ENCODE measurements at regions not wholly inside any gene's neighbourhood (a gene's known extent, or its start where the extent isn't known, plus 50 kb on each side); places are given as distances from the start of the nearest gene placed in this dataset.

- H3K27me3 ChIP-seq (ENCODE audit: insufficient read depth) = no peaks in the 10 kb centered on the region
- H3K36me3 ChIP-seq (replicated peaks in 1 of 2; ENCODE audit: control insufficient read depth in 1 of 2, insufficient read depth in 2 of 2, low read length in 1 of 2) = no peaks in the 10 kb centered on the region
- no peaks in the 10 kb centered on the region for H3K79me2 ChIP-seq (ENCODE audit: insufficient read depth)
- no peak overlapping the region for H3K4me2 ChIP-seq
- no peak for TF ChIP-seq EP300 (IDR thresholded peaks at IDR 0.05; ENCODE audit: borderline replicate concordance in 1 of 2, low read depth in 1 of 2, low read length in 1 of 2)
- no peak overlapping the region for H3K27ac ChIP-seq (ENCODE audit: low read depth in 2 of 2, low read length in 1 of 2)
- H3F3A ChIP-seq (replicated peaks; ENCODE audit: insufficient read depth) = no peaks in the 10 kb centered on the region
- no peaks in the 10 kb centered on the region for H3K9me2 ChIP-seq
- no peak overlapping the region for H3K9ac ChIP-seq
- H3K4me1 ChIP-seq (ENCODE audit: control insufficient read depth in 1 of 2, insufficient read depth in 2 of 2, low read depth in 1 of 2, low read length in 1 of 2) = peaks cover 0 to 2% of the 10 kb centered on the region in 2 experiments; a peak in 1 of 4 replicates
- no peak for DNase-seq
- no peak overlapping the region for H2AFZ ChIP-seq (ENCODE audit: low read depth)
- POLR2A ChIA-PET = no interaction called here
- no peak overlapping the region for H3K4me3 ChIP-seq (ENCODE audit: low read depth in 2 of 2, low read length in 1 of 2)
- no peaks in the 10 kb centered on the region for H3K9me3 ChIP-seq
- WGBS (ENCODE audit: low lambda C conversion rate) = 8% methylated on average over 1 of the region's 1 CpG
- no peaks in the 10 kb centered on the region for H4K20me1 ChIP-seq (ENCODE audit: insufficient read depth)
- CTCF ChIA-PET = interaction anchor here (0.6 kb wide), 1 partner anchor 110 kb away, joined by 3 read pairs; no protein-coding TSS in a partner anchor
These were observed 207.7 kb downstream of the ZBBX start for GRCh38 chr3:167172377-167172776.

GRCh38 chr3:167167491-167167890 is 212.6 kb downstream of the ZBBX start:
- Histone ChIP-seq H3K4me2 (no peak overlapping the region), H3F3A (replicated peaks; ENCODE audit: insufficient read depth) (no peaks in the 10 kb centered on the region), H3K9me2 (no peaks in the 10 kb centered on the region), H3K27ac (ENCODE audit: low read depth in 2 of 2, low read length in 1 of 2) (no peak overlapping the region), H3K36me3 (replicated peaks in 1 of 2; ENCODE audit: control insufficient read depth in 1 of 2, insufficient read depth in 2 of 2, low read length in 1 of 2) (no peaks in the 10 kb centered on the region), H3K27me3 (ENCODE audit: insufficient read depth) (no peaks in the 10 kb centered on the region), H3K9ac (no peak overlapping the region), H3K9me3 (no peaks in the 10 kb centered on the region), H3K79me2 (ENCODE audit: insufficient read depth) (no peaks in the 10 kb centered on the region), H3K4me1 (ENCODE audit: control insufficient read depth in 1 of 2, insufficient read depth in 2 of 2, low read depth in 1 of 2, low read length in 1 of 2) (peaks cover 0 to 2% of the 10 kb centered on the region in 2 experiments; a peak in 1 of 4 replicates), H2AFZ (ENCODE audit: low read depth) (no peak overlapping the region), H4K20me1 (ENCODE audit: insufficient read depth) (no peaks in the 10 kb centered on the region), H3K4me3 (ENCODE audit: low read depth in 2 of 2, low read length in 1 of 2) (no peak overlapping the region)
- WGBS (ENCODE audit: low lambda C conversion rate) = 6% methylated on average over 3 of the region's 3 CpGs
- no peak for TF ChIP-seq CHD2 (IDR thresholded peaks at IDR 0.05; ENCODE audit: low read length, partially characterized antibody)
- TF ChIP-seq NFIC (IDR thresholded peaks at IDR 0.05; ENCODE audit: borderline replicate concordance) = no peak
- ChIA-PET CTCF (no interaction called here), POLR2A (no interaction called here)
- DNase-seq = no peak

- Histone ChIP-seq H3F3A (replicated peaks; ENCODE audit: insufficient read depth) (no peaks in the 10 kb centered on the region), H3K9me2 (no peaks in the 10 kb centered on the region), H3K4me1 (ENCODE audit: control insufficient read depth in 1 of 2, insufficient read depth in 2 of 2, low read depth in 1 of 2, low read length in 1 of 2) (peaks cover 0 to 2% of the 10 kb centered on the region in 2 experiments; a peak in 1 of 4 replicates), H3K4me2 (no peak overlapping the region), H3K27ac (ENCODE audit: low read depth in 2 of 2, low read length in 1 of 2) (no peak overlapping the region), H3K79me2 (ENCODE audit: insufficient read depth) (no peaks in the 10 kb centered on the region), H2AFZ (ENCODE audit: low read depth) (no peak overlapping the region), H3K27me3 (ENCODE audit: insufficient read depth) (no peaks in the 10 kb centered on the region), H4K20me1 (ENCODE audit: insufficient read depth) (no peaks in the 10 kb centered on the region), H3K9ac (no peak overlapping the region), H3K4me3 (ENCODE audit: low read depth in 2 of 2, low read length in 1 of 2) (no peak overlapping the region), H3K36me3 (replicated peaks in 1 of 2; ENCODE audit: control insufficient read depth in 1 of 2, insufficient read depth in 2 of 2, low read length in 1 of 2) (no peaks in the 10 kb centered on the region), H3K9me3 (no peaks in the 10 kb centered on the region)
- TF ChIP-seq NRF1 (IDR thresholded peaks at IDR 0.05; ENCODE audit: low read depth, low read length) (no peak), FOXM1 (IDR thresholded peaks at IDR 0.05; ENCODE audit: low read depth) (no peak)
- no peak for DNase-seq
- ChIA-PET POLR2A (no interaction called here), CTCF (interaction anchor here (1.2 kb wide), 1 partner anchor 11 kb away, joined by 4 read pairs; no protein-coding TSS in a partner anchor)
- 13% methylated on average over 4 of the region's 4 CpGs for WGBS (ENCODE audit: low lambda C conversion rate)
These were observed 213.4 kb downstream of the ZBBX start for GRCh38 chr3:167166594-167167253.

GRCh38 chr3:167166012-167166411 is 214.1 kb downstream of the ZBBX start:
- H3K27me3 ChIP-seq (ENCODE audit: insufficient read depth) = no peaks in the 10 kb centered on the region
- ChIA-PET POLR2A (no interaction called here), CTCF (interaction anchor here (1.2 kb wide), 1 partner anchor 12 kb away, joined by 4 read pairs; no protein-coding TSS in a partner anchor)
- H3K4me3 ChIP-seq (ENCODE audit: low read depth in 2 of 2, low read length in 1 of 2) = no peak overlapping the region
- H3F3A ChIP-seq (replicated peaks; ENCODE audit: insufficient read depth) = no peaks in the 10 kb centered on the region
- H3K79me2 ChIP-seq (ENCODE audit: insufficient read depth) = no peaks in the 10 kb centered on the region
- TF ChIP-seq MEF2A (IDR thresholded peaks at IDR 0.05; ENCODE audit: borderline replicate concordance, low read depth) (no peak), TCF12 (IDR thresholded peaks at IDR 0.05) (no peak), IRF3 (IDR thresholded peaks at IDR 0.05; ENCODE audit: low read depth, low read length) (no peak), POLR2AphosphoS5 (IDR thresholded peaks at IDR 0.05; ENCODE audit: low read depth, low read length) (no peak), MAX (IDR thresholded peaks at IDR 0.05; ENCODE audit: low read depth) (no peak), ELF1 (IDR thresholded peaks at IDR 0.05) (no peak), FOXM1 (IDR thresholded peaks at IDR 0.05; ENCODE audit: low read depth) (no peak), MXI1 (IDR thresholded peaks at IDR 0.05; ENCODE audit: low read depth, low read length) (no peak), FOSL2 (IDR thresholded peaks at IDR 0.05; ENCODE audit: borderline replicate concordance, low read depth) (no peak), NFIC (IDR thresholded peaks at IDR 0.05; ENCODE audit: borderline replicate concordance) (no peak), YY1 (IDR thresholded peaks at IDR 0.05; ENCODE audit: low read depth) (no peak), EP300 (IDR thresholded peaks at IDR 0.05; ENCODE audit: borderline replicate concordance in 1 of 2, low read depth in 1 of 2, low read length in 1 of 2) (no peak), PBX3 (IDR thresholded peaks at IDR 0.05) (no peak)
- H2AFZ ChIP-seq (ENCODE audit: low read depth) = no peak overlapping the region
- no peak overlapping the region for H3K4me2 ChIP-seq
- H3K9ac ChIP-seq = no peak overlapping the region
- H3K36me3 ChIP-seq (replicated peaks in 1 of 2; ENCODE audit: control insufficient read depth in 1 of 2, insufficient read depth in 2 of 2, low read length in 1 of 2) = no peaks in the 10 kb centered on the region
- no peaks in the 10 kb centered on the region for H3K9me3 ChIP-seq
- H3K9me2 ChIP-seq = no peaks in the 10 kb centered on the region
- H3K4me1 ChIP-seq (ENCODE audit: control insufficient read depth in 1 of 2, insufficient read depth in 2 of 2, low read depth in 1 of 2, low read length in 1 of 2) = peaks cover 0 to 2% of the 10 kb centered on the region in 2 experiments; a peak in 1 of 4 replicates
- no peak for DNase-seq
- H3K27ac ChIP-seq (ENCODE audit: low read depth in 2 of 2, low read length in 1 of 2) = no peak overlapping the region
- no peaks in the 10 kb centered on the region for H4K20me1 ChIP-seq (ENCODE audit: insufficient read depth)
